GM18951 (cell line): ENCODE measurements at regions not wholly inside any gene's neighbourhood (a gene's known extent, or its start where the extent isn't known, plus 50 kb on each side); places are given as distances from the start of the nearest gene placed in this dataset.

ENCODE experiments used
- POLR2A ChIP-seq: IDR thresholded peaks from 4 replicates; pipeline ENCODE4 v1.6.1; 2011; ENCODE audit warnings: mild to moderate bottlenecking; ENCODE audit not compliant: insufficient read length, insufficient read depth; ENCODE audit errors: extremely low read depth
- in situ Hi-C: fragments of 300-500 bp; cut with MboI; formaldehyde crosslinking; loops from one replicate; pipeline ENCODE4 v1.12.0; 2022; ENCODE audit warnings: low sequenced_read_pairs, mixed read lengths, inconsistent platforms; ENCODE audit not compliant: unreplicated experiment

DNA sequence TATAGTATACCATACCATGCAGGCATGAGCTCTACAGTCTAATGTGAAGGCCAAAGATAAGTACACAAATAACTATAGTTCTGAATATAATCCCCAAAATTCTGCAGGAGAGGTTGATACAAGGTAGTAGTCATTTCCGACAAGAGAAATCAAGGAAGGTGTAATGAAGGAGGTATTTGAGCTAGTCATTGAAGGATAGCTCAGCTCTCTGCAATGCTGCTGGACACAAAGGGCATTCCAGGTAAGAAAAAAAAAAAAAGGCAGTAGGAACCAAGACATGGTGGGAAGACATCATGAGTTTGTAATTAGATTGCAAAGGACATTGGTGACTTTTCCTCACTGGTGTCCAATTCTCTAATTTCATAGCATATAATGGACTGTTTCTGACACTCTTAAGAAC lies 285.3 kb downstream of the AHR start:
- TF ChIP-seq POLR2A: no peak
- in situ Hi-C loops: no loop called here

DNA sequence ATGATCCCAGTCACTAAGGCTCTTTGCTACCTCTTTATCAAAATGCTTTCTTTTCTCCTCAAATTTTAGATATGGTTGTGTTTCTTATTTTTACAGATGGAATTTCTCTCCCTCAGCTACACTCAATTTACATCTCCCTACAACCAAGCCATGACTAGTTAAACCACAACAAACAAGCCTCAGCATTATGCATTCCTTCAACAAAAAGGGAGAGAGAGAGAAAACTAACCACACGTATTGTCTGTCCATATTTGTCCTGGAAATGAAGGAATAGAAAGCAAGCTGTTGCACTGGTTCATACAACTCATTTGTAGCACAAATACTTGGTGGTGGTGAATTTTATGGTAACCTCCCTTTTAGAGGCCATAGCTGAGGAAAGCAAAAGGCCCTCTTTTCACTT lies 286.4 kb downstream of the AHR start:
- in situ Hi-C loops: no loop called here
- TF ChIP-seq POLR2A: no peak

DNA sequence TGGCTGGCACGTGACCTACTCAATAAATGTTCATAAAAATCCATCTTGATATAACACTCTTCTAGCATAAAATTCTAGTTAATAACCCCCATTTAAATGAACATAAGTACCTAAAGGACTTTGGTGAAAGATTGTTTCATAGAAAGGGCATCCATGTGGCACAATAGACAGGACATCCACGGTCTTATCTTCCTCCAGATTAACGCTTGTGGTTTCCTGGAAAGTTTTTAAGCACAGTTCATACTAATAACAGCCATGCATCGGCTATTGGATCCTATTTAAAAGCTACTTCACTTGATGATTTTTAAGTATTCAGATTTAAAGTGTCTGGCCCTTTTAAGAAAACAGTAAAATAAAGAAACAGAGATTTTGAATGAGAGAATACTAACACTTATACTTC lies 288.3 kb downstream of the AHR start:
- in situ Hi-C loops: no loop called here
- TF ChIP-seq POLR2A: no peak

DNA sequence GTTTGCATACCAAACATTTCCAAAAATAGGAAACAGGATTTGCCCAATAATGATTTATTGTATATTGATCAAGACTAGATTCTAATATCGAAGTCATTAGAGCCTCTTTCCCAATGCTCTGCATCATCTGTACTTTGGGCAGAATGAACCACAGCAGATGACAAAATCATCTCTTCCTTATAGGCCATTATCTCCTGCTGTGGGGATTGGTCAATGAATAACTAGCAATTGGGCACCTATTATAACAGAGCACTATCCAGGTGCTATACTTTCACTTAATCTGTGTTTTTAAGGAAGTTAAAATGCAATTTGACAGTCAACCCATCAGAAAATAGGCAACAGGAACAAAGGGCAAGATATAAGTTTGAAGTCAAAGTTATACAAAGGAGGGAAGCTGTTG lies 290.3 kb downstream of the AHR start:
- TF ChIP-seq POLR2A: no peak
- in situ Hi-C loops: no loop called here

DNA sequence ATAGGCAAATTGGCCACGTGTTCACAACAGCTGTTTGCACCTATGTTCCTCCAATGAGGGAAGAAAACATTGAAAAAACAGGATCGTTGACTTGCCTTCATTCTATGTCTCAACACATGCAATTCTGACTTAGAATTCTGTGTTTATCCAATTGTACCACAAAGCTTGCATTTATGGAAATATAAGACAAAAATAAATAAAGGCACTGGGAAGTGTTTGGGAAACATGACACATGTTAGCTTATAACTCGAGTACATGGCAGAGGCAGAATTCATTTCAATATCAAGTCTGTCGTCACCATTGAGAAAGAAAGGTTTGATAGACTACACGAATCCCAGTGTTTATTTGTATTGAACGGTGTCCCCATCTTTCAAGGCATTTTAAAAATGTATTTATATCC lies 291.2 kb downstream of the AHR start:
- no peak for TF ChIP-seq POLR2A
- in situ Hi-C loops: no loop called here

DNA sequence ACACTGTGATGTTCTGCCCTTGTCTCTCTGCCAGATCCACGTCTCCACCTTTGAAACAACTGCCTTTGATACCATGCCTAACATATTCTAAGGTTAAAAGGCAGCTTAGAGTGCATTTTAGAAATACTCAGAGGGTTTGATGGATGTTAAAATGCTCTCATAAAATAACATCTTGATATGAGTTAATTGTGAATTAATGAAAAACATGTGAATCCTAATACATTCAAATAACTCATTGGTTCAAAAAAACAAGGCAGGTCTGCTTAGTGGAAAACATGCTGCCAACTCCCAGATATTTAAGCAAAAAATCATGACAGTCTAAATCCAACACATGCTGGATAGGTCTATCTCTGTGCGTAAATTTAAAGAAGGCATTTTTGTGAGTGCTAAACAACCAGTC lies 291.8 kb downstream of the AHR start:
- in situ Hi-C loops: no loop called here
- TF ChIP-seq POLR2A: no peak

DNA sequence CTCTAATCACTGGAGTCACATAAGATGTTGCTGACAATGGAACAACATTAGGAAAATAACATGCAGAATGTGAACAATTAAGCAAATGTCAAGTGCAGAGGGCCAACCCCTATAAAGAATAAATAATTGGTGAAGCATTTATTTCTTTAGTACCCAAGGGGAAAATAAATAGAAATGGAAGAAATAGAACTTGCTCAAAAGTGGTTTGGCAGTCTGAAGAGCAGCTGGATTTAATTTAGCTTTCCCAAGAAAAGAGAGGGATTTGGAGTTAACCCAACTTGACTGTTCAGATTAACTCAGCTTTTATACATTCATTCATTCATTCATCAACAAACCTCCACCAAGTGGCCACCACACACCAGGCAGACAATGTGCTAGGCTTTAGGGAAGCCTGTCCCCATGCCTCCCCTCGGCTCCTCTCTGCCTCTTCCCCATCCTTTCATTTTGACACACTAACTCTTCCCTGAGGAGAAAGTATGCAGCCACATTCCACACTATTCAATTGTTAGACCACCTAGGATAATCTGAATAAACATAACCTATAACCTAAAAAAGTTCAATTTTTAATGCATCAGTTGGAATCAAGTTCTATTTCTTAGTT lies 295.5 kb downstream of the AHR start:
- no peak for TF ChIP-seq POLR2A
- in situ Hi-C loops: no loop called here

DNA sequence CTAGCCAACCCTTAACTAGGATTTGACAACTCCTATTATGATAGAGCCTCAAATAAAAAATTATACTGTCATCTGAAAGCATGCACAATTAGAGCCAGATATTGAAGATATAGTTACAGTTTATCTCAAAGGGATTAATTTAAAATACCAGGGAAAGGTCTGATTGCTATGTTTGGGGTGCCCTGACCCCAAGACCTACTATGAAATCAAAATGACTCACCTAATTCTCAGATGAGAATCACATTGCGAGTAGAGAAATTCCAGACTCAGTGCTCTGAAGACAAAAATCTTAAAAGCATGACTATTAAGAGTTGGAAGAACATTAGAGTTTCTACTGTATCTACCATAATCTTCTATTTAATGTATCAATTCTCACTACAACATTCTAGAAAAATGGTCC lies 297.1 kb downstream of the AHR start:
- TF ChIP-seq POLR2A: no peak
- in situ Hi-C loops: no loop called here

DNA sequence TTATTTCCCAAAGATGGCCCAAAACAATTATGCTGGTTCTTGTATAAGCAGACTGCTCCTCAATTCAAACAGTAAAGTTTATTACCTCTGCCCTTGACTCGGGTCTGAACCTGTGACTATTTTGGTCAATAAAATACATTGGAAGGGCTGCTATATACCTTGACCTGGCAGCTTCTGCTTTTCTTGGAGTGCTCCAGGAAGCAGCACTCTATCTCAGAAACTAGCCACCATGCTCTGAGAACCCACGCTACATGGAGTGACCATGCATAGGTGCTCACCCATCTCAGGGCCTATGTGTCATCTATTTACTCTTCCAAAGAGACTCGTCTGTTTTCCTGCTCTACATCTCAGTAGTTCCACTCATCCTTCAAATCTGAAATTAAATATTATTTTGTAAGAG lies 299.9 kb downstream of the AHR start:
- no peak for TF ChIP-seq POLR2A

DNA sequence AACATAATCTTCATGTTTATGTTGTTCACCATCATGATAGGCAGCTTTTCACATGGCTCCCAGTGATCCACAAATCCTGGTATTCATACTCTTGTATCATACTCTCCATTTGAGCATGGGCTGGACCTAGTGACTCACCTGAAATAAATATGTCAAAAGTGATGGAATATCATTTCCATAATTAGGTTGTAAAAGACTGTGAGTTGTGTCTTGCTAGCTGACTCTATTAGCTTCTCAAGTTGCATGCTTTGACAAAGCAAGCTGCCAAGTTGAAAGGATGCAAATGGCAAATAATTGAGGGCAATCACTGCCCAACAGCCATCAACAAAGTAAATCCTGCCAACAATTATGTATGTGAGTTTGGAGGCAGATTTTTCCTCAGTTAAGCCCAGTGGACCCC lies 300.4 kb downstream of the AHR start:
- in situ Hi-C loops: no loop called here

More for the DNA sequence above, 299.9 kb downstream of the AHR start:
- in situ Hi-C loops: no loop called here

DNA sequence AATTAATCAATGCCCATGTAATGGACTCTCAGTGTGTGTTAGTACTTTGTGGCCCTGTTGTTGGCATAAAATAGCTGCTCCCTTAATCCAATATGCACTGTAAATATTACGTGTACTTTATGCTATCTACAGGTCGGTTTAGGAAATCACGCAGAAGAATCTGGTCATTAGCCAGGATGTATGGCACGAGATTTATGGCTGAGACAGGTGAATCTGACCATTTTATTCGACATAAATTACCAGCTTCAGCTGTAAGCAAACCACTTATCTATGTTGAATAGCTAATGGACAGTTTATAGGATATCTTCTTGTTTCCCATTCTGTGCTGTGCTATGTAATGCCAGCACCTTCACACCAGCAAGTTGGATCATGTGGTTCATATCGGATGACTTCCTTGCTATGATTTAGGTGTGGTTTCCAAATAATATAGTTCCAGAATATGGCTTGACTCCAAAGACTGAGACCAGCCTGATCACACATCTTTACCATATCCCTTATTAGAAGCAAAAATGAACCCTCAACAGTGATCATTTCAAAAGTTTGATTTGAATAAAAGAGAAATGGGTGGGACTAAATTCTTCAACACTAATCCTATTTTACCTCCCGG lies 301.4 kb downstream of the AHR start:
- in situ Hi-C loops: no loop called here
- TF ChIP-seq POLR2A: no peak

More for the DNA sequence above, 300.4 kb downstream of the AHR start:
- no peak for TF ChIP-seq POLR2A

DNA sequence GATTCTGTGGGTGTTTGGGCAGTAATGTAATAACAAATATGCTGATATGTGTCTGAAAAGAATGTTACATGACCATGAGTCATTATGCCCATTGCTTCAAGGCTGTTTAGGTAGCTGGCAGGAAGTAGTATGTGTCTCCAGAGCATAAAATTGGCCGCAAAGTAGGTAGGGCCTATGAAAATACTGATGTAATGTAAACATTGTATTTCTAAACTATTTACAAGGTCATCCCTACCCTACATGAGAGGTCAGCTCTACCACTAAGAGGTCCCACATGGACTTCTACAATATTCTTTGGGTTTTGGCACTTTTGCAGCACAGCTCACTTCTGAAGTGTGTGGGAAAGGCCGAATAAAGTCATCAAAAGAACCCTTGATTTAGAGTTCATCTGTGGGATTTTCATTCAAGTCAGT lies 301.9 kb downstream of the AHR start:
- TF ChIP-seq POLR2A: no peak
- in situ Hi-C loops: no loop called here

DNA sequence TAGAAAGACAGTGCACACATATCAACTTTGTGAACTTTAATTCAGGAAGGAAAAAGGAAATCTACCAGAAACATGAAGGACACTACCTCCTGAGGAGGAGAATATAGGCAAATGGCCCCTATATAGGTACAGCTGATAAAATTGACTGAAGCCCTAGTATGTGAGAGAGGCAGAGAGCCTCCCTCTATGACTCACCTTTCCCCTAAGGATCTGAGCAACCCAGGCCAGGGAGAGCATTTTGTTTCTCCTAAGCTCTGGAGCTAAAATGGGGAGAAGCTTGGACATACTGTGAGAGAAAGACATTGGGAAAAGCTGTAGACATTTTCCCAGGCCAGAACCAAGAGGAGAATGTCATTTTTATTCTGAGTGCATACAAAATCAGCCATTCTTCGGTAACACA lies 303.5 kb downstream of the AHR start:
- no peak for TF ChIP-seq POLR2A
- in situ Hi-C loops: no loop called here

DNA sequence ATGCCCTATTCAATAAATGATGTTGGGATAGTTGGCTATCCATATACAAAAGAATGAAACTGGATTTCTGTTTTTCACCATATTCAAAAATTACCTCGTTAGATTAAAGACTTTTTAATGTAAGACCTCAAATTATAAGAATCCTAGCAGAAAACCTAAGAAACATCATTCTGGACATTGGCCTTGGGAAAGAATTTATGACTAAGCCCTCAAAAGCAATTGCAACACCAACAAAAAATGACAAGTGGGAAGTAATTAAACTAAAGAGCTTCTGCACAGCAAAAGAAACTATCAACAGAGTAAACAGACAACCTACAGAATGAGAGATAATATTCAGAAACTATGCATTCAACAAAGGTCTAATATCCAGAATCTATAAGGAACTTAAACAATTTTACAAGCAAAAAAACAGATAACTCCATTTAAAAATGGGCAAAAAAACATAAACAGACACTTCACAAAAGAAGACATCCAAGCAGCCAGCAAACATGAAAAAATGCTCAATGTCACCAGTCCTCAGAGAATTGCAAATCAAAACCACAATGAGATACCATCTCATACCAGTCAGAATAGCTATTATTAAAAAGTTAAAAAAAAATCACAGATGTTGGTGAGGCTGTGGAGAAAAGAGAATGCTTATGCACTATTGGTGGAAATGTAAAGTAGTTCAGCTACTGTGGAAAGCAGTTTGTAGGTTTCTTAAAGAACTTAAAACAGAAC lies 309.8 kb downstream of the AHR start:
- in situ Hi-C loops: no loop called here
- TF ChIP-seq POLR2A: no peak
